MM.1S (cell line): ENCODE measurements at regions not wholly inside any gene's neighbourhood (a gene's known extent, or its start where the extent isn't known, plus 50 kb on each side); places are given as distances from the start of the nearest gene placed in this dataset.

Experiments
- DNase-seq: peaks from one replicate; pipeline ENCODE4 v3.0.0-alpha.2; 2015
- H2AFZ ChIP-seq: fragments of 300-600 bp; sonication (generic); 2 replicates; pipeline ENCODE4 v1.6.0; 2016; ENCODE audit warnings: antibody characterized with exemption, low read length
- H3F3A ChIP-seq: fragments of 300-600 bp; sonication (generic); 2 replicates; pipeline ENCODE4 v1.6.1; 2016; ENCODE audit warnings: mild to moderate bottlenecking, antibody characterized with exemption, low read length, moderate library complexity, mixed read lengths; ENCODE audit not compliant: insufficient read depth
- H3K27ac ChIP-seq: fragments of 300-600 bp; sonication (generic); 2 replicates; pipeline ENCODE4 v1.5.1; 2016; ENCODE audit warnings: mild to moderate bottlenecking, low read length
- H3K27me3 ChIP-seq: fragments of 300-600 bp; sonication (generic); replicated peaks from 2 replicates; pipeline ENCODE4 v1.6.0; 2016; ENCODE audit warnings: low read length; ENCODE audit not compliant: insufficient read depth
- H3K36me3 ChIP-seq: fragments of 300-600 bp; sonication (generic); replicated peaks from 2 replicates; pipeline ENCODE4 v1.6.1; 2016; ENCODE audit warnings: mild to moderate bottlenecking, low read length, mixed read lengths; ENCODE audit not compliant: insufficient read depth
- H3K4me1 ChIP-seq: fragments of 300-600 bp; sonication (generic); 2 replicates; pipeline ENCODE4 v1.6.1; 2016; ENCODE audit warnings: low read length, mixed read lengths
- H3K4me2 ChIP-seq: fragments of 300-600 bp; sonication (generic); 2 replicates; pipeline ENCODE4 v1.6.0; 2016; ENCODE audit warnings: low read depth, low read length
- H3K4me3 ChIP-seq: fragments of 300-600 bp; sonication (generic); 2 replicates; pipeline ENCODE4 v1.5.1; 2016; ENCODE audit warnings: low read length, mixed read lengths
- H3K79me2 ChIP-seq: fragments of 300-600 bp; sonication (generic); 2 replicates; pipeline ENCODE4 v1.6.1; 2016; ENCODE audit warnings: mixed run types, low read length, mixed read lengths
- H3K9ac ChIP-seq: fragments of 300-600 bp; sonication (generic); 2 replicates; pipeline ENCODE4 v1.6.1; 2016; ENCODE audit warnings: low read length, mixed read lengths
- H3K9me2 ChIP-seq: fragments of 300-600 bp; sonication (generic); replicated peaks from 2 replicates; pipeline ENCODE4 v1.6.1; 2016; ENCODE audit warnings: mild to moderate bottlenecking, low read length, mixed read lengths; ENCODE audit not compliant: insufficient read depth
- H3K9me3 ChIP-seq: fragments of 300-600 bp; sonication (generic); replicated peaks from 2 replicates; pipeline ENCODE4 v1.6.1; 2016; ENCODE audit warnings: mild to moderate bottlenecking, low read length, mixed read lengths; ENCODE audit not compliant: insufficient read depth
- H4K20me1 ChIP-seq: fragments of 300-600 bp; sonication (generic); 2 replicates; pipeline ENCODE4 v1.6.1; 2016; ENCODE audit warnings: mild to moderate bottlenecking, low read length, moderate library complexity, mixed read lengths; ENCODE audit not compliant: insufficient read depth
- EZH2 ChIP-seq: fragments of 300-600 bp; sonication (generic); optimal IDR thresholded peaks from 2 replicates; pipeline ENCODE3; 2017; ENCODE audit warnings: low read depth, mild to moderate bottlenecking, antibody characterized with exemption, low read length, mixed read lengths
- EZH2phosphoT487 ChIP-seq: fragments of 300-600 bp; sonication (generic); IDR thresholded peaks from 2 replicates; pipeline ENCODE4 v1.6.1; 2018; ENCODE audit warnings: antibody characterized with exemption, low read length
- TF ChIP-seq, protein P1 (sequence below): fragments of 300-600 bp; sonication (generic); IDR thresholded peaks from 2 replicates; pipeline ENCODE4 v1.5.1; 2016; ENCODE audit warnings: antibody characterized with exemption, low read length, mixed read lengths

DNA sequence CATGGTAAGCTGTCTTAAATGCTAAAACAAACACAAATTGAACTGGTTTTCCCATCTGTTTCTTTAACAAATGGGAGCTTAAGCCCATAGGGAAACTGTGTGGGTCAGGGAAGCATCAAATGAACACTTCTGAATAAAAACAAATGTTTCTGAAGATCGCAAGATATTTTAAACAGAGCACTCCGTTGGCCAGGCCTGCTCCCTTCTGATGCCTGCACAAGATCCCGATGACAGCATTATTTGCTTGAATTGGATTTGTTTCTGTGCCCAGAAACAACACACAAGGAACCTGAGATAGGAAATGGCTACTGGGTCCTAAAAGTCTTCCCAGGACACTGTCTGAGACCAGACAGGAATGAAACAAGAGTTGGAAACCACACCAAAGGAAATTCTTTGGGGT is 425.8 kb upstream of the ZFHX3 start:
- Histone ChIP-seq H3K9ac (no peak overlapping the region), H3K9me2 (no peaks in the 10 kb centered on the region), H3K9me3 (no peaks in the 10 kb centered on the region), H3K79me2 (no peaks in the 10 kb centered on the region), H3K4me2 (no peak overlapping the region), H3F3A (no peaks in the 10 kb centered on the region), H2AFZ (no peak overlapping the region), H3K27ac (no peak overlapping the region), H3K4me1 (no peaks in the 10 kb centered on the region), H3K27me3 (no peaks in the 10 kb centered on the region), H4K20me1 (no peaks in the 10 kb centered on the region), H3K36me3 (no peaks in the 10 kb centered on the region), H3K4me3 (no peak overlapping the region)
- no peak for DNase-seq
- no peak for TF ChIP-seq EZH2phosphoT487

DNA sequence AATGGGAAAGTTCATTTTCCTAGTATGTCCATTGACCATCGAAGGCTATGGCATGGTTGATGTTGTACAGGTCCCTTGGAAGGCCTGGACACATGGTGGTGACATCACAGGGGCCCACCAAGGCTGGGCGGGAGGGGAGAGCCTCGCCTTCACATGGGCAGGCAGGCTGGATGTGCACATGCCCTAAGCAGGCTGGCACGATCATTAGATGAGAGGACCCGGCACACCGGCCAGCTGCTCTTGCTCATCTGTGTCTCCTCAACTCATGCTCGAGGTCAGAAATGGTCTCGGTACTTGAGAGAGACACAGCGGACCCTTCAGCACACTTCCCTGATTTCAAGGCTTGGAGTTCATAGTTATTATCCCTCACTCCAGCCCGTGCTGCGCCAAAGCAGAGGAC is 416.9 kb upstream of the ZFHX3 start:
- TF ChIP-seq EZH2 (no peak), EZH2phosphoT487 (no peak)
- TF ChIP-seq, protein P1, sequence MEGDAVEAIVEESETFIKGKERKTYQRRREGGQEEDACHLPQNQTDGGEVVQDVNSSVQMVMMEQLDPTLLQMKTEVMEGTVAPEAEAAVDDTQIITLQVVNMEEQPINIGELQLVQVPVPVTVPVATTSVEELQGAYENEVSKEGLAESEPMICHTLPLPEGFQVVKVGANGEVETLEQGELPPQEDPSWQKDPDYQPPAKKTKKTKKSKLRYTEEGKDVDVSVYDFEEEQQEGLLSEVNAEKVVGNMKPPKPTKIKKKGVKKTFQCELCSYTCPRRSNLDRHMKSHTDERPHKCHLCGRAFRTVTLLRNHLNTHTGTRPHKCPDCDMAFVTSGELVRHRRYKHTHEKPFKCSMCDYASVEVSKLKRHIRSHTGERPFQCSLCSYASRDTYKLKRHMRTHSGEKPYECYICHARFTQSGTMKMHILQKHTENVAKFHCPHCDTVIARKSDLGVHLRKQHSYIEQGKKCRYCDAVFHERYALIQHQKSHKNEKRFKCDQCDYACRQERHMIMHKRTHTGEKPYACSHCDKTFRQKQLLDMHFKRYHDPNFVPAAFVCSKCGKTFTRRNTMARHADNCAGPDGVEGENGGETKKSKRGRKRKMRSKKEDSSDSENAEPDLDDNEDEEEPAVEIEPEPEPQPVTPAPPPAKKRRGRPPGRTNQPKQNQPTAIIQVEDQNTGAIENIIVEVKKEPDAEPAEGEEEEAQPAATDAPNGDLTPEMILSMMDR = no peak
- H3F3A ChIP-seq = no peaks in the 10 kb centered on the region
- H4K20me1 ChIP-seq = no peaks in the 10 kb centered on the region
- H3K9me2 ChIP-seq = no peaks in the 10 kb centered on the region
- no peak overlapping the region for H2AFZ ChIP-seq
- no peaks in the 10 kb centered on the region for H3K9me3 ChIP-seq
- H3K27ac ChIP-seq = no peak overlapping the region
- no peaks in the 10 kb centered on the region for H3K36me3 ChIP-seq
- no peaks in the 10 kb centered on the region for H3K79me2 ChIP-seq
- no peaks in the 10 kb centered on the region for H3K27me3 ChIP-seq
- no peak overlapping the region for H3K9ac ChIP-seq
- no peak for DNase-seq
- H3K4me3 ChIP-seq = no peak overlapping the region
- H3K4me1 ChIP-seq = no peaks in the 10 kb centered on the region
- no peak overlapping the region for H3K4me2 ChIP-seq

DNA sequence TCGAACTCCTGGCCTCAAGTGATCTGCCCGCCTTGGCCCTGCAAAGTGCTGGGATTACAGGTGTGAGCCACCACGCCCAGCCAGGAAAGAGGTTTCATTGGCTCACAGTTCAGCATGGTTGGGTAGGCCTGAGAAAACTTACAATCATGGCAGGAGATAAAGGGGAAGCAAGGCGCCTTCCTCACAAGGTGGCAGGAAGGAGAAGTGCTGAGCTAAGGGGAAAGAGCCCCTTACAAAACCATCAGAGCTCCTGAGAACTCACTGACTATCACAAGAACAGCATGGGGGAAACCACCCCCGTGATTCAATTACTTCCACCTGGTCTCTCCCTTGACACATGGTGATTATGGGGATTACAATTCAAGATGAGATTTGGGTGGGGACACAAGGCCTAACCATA is 411.7 kb upstream of the ZFHX3 start:
- H3K79me2 ChIP-seq = no peaks in the 10 kb centered on the region
- no peak for DNase-seq
- no peak overlapping the region for H3K4me2 ChIP-seq
- TF ChIP-seq EZH2 = no peak
- no peak overlapping the region for H3K4me3 ChIP-seq
- H2AFZ ChIP-seq = no peak overlapping the region
- no peak overlapping the region for H3K27ac ChIP-seq
- H3F3A ChIP-seq = no peaks in the 10 kb centered on the region
- no peaks in the 10 kb centered on the region for H3K9me2 ChIP-seq
- no peaks in the 10 kb centered on the region for H4K20me1 ChIP-seq
- no peaks in the 10 kb centered on the region for H3K4me1 ChIP-seq
- H3K27me3 ChIP-seq = no peaks in the 10 kb centered on the region
- no peaks in the 10 kb centered on the region for H3K9me3 ChIP-seq
- no peaks in the 10 kb centered on the region for H3K36me3 ChIP-seq
- no peak overlapping the region for H3K9ac ChIP-seq

DNA sequence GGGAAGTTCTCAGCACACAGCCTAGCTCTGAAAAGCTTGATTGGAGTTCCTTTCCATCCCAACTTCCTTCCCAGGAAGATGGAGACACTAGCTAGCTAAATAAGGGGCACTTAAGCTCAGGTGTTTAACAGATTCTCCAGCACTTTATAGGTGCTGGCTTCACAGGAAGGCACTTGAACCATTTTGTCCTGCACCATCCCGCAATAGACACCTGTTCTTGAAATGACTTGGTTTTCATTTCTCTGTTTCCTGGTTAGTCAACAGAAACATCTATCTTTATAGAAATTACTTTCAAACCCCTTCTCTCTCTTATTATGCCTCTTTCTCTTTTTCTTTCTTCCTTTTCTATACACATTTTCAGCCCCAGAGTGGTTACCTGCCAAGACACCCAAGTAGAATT is 409.9 kb upstream of the ZFHX3 start:
- no peaks in the 10 kb centered on the region for H4K20me1 ChIP-seq
- H3K27ac ChIP-seq = no peak overlapping the region
- H3K4me1 ChIP-seq = no peaks in the 10 kb centered on the region
- DNase-seq = no peak
- no peaks in the 10 kb centered on the region for H3K9me3 ChIP-seq
- no peaks in the 10 kb centered on the region for H3F3A ChIP-seq
- no peaks in the 10 kb centered on the region for H3K27me3 ChIP-seq
- no peak overlapping the region for H3K4me2 ChIP-seq
- H3K79me2 ChIP-seq = no peaks in the 10 kb centered on the region
- no peak overlapping the region for H3K9ac ChIP-seq
- H2AFZ ChIP-seq = no peak overlapping the region
- H3K36me3 ChIP-seq = no peaks in the 10 kb centered on the region
- no peak overlapping the region for H3K4me3 ChIP-seq
- no peak for TF ChIP-seq EZH2
- no peak for TF ChIP-seq EZH2phosphoT487
- TF ChIP-seq, protein P1 = no peak
- no peaks in the 10 kb centered on the region for H3K9me2 ChIP-seq
